Stomach (tissue), 4 donors: ENCODE measurements at regions not wholly inside any gene's neighbourhood (a gene's known extent, or its start where the extent isn't known, plus 50 kb on each side); places are given as distances from the start of the nearest gene placed in this dataset.
"Not testable (repeated sequence)": the region's sequence is repeated elsewhere in the genome, so short reads cannot be mapped to it uniquely, and the experiment has no call there.

Source experiments
- EP300 ChIP-seq: sonication (generic); formaldehyde crosslinking; IDR thresholded peaks from one replicate; pipeline ENCODE4 v1.6.1; 2017; ENCODE audit warnings: antibody characterized with exemption
- POLR2A ChIP-seq, 4 donors: fragments of 450-650 bp; IDR thresholded peaks; one replicate each; pipeline ENCODE4 v1.6.1; 2016; ENCODE audit warnings: antibody characterized with exemption in 4 of 4, control low read depth in 2 of 4, mild to moderate bottlenecking in 1 of 4, moderate library complexity in 1 of 4
- TF ChIP-seq, protein P1 (sequence below), 7 experiments: fragments of 450-650 bp in 4 of 7; fragments of 200-600 bp in 3 of 7; sonication (generic) in 3 of 7; IDR thresholded peaks; one replicate each; pipeline ENCODE4 v1.5.1; 2016 to 2019; ENCODE audit warnings: antibody characterized with exemption in 7 of 7, control low read depth in 2 of 7, mild to moderate bottlenecking in 1 of 7

DNA sequence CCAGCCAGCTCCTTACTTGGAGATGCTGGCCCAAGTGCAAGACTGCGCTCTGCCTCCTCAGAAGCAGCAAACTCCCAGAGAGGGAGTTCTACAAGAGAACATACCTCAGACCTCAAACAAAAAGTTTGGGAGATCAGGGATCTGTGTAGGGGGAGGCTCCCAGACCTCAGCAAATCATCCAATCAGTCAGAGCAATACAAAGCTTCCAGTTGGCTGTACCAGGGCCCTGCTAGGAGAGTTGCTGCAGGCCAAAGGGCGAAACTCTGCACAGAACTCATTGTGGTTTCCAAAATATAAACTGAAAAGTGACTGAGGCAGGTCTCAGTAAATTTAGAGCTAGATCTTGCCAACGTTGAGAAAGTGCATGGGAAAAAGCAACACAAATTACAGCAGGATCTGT is 144.3 kb upstream of the NPAP1 start:
- TF ChIP-seq EP300; POLR2A (IDR thresholded peaks at IDR 0.05): not testable (repeated sequence)
- TF ChIP-seq, protein P1, sequence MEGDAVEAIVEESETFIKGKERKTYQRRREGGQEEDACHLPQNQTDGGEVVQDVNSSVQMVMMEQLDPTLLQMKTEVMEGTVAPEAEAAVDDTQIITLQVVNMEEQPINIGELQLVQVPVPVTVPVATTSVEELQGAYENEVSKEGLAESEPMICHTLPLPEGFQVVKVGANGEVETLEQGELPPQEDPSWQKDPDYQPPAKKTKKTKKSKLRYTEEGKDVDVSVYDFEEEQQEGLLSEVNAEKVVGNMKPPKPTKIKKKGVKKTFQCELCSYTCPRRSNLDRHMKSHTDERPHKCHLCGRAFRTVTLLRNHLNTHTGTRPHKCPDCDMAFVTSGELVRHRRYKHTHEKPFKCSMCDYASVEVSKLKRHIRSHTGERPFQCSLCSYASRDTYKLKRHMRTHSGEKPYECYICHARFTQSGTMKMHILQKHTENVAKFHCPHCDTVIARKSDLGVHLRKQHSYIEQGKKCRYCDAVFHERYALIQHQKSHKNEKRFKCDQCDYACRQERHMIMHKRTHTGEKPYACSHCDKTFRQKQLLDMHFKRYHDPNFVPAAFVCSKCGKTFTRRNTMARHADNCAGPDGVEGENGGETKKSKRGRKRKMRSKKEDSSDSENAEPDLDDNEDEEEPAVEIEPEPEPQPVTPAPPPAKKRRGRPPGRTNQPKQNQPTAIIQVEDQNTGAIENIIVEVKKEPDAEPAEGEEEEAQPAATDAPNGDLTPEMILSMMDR (IDR thresholded peaks at IDR 0.05) = not testable (repeated sequence)
